ENCODE measurements at regions not wholly inside any gene's neighbourhood (a gene's known extent, or its start where the extent isn't known, plus 50 kb on each side); places are given as distances from the start of the nearest gene placed in this dataset.

DNA sequence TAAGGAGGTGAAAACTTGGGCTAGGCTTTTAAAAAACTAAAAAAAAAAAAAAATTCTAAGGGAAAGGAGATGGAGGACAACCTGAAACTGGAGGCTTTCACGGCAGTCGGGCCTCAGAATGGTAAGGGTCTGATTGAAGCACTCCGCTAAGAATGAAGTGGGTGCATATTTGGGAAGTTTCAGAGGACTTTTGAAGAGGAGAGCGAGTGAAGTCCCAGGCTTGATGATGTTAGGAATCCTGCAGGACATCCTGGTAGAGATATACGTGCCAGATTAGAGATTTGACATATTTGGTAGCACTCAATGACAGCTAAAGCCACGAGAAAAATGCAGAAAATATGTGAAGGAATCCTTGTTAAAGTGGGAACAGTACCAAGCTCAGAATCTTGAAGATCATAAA lies 186.2 kb downstream of the SNAPC1 start:
- DNase-seq (ENCODE audit: low spot score), result no peak

DNA sequence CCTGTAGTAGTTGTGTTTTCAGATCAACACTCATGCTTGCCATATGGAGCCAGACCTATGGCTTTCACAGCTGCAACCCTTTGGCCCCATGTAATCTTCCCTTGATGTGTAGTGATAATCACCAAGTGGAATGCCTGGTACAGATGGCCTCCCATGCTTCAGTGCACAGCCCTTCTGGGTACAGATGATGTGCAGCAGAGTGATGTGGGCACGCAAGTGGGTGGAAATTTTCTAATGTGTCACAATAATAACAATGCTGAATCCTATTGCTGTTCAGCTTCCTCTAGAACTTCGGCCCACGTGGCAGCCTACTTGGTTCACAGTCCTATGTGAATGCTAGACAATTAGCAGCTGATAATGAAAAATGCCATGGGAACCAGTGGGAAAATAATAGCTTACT lies 188.1 kb downstream of the SNAPC1 start:
- DNase-seq (ENCODE audit: low spot score), result no peak

DNA sequence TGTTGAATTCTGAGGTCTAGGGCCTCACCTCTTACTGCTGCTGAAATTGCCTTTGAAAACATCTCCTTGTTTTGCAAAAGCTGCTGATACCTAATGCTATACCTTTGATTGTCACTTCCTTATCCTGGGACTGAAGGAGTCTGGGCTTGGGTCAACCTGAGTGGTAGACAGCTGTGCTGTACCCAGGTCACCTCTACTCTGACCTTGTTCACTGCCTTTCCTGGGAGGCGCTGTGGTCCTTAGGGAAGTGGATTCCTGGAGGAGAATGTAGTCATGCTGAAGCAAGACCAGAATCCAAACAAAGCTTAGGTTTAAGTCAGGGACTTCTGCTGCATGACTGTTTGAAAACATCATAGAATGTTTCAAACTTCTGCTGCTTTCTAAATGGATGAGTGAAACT lies 191.4 kb downstream of the SNAPC1 start:
- DNase-seq (ENCODE audit: low spot score), result no peak

DNA sequence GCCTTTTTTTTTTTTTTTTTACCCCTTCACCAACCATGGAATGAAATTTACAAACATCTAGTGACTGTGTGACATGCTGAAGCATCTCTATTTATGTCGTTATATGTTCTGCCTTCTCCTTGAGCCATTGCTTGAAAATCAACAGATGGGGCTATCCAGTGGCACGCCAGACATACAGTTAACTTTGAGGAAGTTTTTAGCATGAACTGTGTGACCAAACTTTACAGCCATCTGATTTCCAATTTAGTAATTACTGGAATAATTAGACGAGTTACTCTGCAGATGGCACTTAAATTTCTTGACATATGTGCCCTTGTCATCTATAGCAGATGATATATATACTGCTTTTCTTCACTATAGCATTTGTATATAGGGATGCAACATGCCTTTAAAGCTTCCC lies 192.1 kb downstream of the SNAPC1 start:
- no peak for DNase-seq (ENCODE audit: low spot score)

DNA sequence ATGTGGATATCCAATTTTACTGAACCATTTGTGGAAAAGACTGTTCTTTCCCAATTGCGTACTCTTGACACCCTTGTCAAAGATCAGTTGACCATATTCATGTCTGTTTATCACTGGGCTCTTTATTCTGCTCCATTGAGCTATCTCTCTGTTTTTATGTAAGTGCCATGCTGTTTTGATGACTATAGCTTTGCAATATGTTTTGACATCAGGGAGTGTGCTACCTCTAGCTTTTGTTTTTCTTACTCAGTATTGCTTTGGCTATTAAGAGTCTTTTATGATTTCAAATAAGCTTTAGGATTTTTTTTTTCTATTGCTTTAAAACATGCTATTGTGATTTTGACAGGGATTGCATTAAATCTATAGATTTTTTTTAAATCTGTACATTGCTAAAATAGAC lies 194.3 kb downstream of the SNAPC1 start:
- DNase-seq (ENCODE audit: low spot score), result no peak

DNA sequence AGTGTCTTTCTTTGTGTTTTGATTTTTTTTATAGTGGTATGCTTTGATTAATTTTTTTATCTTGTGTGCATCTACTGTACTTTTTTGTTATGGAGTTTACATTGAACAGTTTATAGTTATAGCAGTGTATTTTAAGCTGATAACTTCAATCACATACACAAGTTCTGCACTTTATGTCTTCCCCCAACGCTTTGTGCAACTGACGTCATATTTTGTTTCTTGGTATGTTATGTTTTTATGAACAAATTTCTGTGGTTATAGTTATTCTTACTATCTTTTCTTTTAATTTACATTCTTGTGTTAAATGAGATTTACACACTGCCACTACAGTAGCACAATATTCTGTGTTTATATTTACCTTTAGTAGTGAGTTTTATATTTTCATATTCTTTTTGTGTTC lies 197.1 kb downstream of the SNAPC1 start:
- DNase-seq (ENCODE audit: low spot score), result no peak

DNA sequence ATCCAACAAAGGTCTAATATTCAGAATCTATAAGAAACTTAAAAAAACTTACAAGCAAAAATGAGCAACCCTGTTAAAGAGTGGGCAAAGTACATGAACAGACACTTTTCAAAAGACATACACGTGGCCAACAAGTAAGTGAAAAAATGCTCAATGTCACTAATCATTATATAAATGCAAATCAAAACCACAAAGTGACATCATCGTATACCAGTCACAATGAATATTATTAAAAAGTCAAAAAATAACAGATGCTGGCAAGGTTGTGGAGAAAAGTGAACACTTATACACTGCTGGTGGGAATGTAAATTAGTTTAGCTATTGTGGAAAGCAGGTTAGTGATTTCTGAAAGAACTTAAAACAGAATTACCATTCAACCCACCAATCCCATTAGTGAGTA lies 199.1 kb downstream of the SNAPC1 start:
- no peak for DNase-seq (ENCODE audit: low spot score)

DNA sequence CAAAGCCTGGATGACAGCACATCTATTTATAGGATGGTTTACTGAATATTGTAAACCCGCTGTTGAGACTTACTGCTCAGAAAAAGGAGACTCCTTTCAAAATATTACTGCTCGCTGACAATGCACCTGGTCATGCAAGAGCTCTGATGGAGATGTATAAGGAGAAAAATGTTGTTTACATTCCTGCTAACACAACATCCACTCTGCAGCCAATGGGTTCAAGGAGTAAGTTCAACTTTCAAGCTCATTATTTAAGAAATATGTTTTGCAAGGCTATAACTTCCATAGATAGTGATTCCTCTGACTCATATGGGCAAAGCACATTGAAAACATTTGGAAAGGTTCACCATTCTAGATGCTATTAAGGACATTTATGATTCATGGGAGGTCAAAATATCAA lies 201.7 kb downstream of the SNAPC1 start:
- no peak for DNase-seq (ENCODE audit: low spot score)

DNA sequence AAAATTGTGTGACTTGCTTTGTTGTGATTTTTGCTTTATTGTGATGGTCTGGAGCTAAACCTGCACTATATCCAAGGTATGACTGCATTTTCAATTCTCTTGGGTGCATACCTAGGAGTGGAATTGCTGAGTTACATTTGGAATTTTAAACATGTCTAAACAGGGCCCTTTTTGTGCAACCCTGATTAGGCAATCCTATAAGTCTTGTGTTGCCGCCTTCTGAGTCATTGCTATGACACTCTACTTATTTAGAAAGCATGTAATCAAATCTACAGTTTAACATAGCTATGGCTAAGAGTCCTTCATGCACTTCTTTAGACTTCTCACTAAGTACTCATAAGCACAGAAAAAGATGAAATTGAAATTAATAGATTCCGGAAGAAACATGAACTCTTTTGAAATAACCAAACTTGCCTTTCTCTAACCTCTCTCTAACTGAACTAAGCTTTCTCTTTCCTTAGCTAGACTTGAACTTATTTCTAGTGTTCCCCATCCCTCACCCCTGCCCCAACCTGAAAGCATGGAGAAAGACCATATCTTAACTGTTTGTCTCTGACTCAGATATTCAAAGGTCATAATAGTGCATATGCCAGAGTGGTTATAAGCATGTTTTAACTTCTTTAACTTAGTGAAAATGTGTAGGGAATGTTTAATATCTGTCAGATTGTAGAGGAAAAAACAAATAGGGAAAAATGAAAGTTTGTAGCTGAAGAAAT lies 203.0 kb downstream of the SNAPC1 start:
- DNase-seq (ENCODE audit: low spot score), result no peak

DNA sequence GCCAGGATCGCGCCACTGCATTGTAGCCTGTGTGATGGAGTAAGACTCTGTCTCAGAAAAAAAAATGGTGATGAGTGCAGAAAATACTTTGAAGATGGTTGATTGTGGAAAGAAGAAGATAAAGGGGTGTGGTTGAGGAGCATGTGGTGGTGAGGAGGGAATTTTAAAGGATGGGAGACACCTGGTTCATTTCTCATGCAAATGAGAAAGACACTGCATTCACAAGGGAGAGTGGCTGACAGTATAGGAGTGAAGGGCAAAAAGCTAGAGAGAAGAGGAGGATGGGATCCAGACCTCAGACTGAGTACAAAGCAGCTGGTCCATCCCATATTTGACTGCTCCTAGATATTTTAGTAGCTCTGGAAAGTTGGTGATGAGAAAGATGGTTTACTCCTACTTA lies 206.0 kb downstream of the SNAPC1 start:
- DNase-seq (ENCODE audit: low spot score), result no peak

DNA sequence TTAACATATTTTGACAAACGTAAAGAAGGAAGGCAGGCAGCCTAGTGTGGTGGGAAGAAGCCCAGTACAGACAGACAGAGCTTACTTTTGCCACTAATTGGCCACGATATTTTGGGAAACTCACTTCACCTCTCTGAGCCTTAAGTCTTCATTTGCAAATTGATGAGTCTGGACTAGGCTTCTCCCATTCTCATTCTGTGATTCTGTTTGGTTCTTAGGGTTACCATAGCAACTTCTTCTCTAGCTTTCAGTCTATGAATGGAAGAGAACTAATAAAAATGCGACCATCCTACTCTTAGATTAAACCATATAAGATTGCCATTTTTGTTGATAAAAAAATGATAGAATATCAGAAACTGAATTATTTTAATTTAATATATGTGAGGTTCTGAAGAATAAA lies 210.5 kb downstream of the SNAPC1 start:
- DNase-seq (ENCODE audit: low spot score), result no peak

DNA sequence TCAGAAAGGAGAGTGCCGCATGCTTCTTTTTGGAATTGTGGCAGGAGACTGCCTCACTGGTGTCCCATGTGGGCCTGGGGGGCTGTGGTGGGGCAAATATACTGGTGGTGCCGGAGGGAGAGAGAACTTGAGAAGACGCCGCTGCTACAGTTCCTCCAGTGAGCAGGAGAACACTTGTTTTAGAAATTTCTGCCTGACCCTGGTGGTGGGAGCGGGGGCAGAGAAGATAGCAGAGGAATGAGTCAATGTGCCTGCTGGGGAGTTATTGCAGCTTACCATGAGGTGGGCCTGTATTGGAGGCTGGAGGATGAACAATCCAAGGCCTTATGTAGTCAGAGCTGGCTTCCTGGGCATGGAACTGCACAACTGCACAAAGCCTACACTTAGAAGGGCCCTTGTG lies 211.8 kb downstream of the SNAPC1 start:
- no peak for DNase-seq (ENCODE audit: low spot score)

DNA sequence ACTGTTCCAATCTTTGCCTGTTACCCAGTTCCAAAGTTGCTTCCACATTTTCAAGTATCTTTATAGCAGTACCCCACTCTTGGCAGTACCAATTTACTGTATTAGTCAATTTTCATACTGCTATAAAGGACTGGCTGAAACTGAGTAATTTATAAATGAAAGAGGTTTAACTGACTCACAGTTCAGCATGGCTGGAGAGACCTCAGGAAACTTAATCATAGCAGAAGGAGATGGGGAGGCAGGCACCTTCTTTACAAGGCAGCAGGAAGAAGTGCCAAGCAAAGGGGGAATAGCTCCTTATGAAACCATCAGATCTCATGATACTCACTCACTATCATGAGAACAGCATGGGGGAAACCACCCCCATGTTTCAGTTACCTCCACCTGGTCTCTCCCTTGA lies 215.0 kb downstream of the SNAPC1 start:
- no peak for DNase-seq (ENCODE audit: low spot score)

DNA sequence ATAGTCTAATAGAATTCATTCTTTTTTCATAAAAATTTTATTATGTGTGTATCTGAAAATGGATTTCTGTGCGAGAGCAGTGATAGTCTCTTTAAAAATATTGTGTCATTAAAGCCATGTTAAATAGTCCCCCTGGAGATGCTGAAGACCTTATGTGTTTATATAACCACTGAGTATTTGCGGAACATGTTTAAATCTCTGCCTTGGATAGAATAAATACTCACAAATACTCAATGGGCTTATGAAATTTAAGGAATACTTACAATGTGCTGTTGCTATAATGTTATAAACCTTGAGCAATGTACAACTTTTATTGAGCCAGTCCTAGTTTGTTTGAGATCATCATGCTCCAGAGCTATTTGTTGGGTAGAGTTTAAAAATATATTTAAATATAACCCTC lies 226.0 kb downstream of the SNAPC1 start:
- no peak for DNase-seq (ENCODE audit: low spot score)

DNA sequence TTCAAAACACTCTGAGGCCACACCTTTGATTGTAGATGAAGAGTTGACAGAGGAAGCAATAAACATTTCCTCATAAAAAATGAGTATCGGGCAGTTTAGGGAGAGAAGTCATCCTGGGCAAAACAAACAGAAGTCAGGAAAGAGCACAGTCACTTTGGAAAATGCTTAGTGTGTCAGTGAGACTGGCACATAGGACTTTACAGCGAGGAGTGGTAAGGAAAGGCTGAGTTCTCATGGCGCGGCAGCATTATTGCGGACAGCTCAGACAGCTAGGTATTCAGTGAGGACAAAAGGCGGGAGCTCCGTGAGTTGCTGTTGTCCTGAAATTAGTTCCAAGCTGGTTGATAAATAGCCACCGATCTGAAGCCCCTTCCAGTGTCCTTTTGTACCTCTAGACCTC lies 229.9 kb downstream of the SNAPC1 start:
- no peak for DNase-seq (ENCODE audit: low spot score)

DNA sequence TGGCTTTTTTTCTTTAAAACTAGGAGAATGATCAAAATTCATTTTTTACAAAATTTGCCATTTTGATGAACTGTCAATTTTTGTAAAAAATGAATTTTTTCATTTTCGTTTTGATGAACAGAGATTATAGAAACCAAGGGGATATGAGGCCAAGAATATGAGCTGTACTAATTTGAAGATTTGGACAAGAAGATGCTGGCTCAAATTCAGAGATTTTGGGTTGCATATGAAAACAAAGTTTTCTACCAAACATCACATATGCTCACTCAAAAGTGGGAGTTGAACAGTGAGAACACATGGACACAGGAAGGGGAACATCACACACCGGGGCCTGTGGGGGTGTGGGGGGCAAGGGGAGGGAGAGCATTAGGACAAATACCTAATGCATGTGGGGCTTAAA lies 230.7 kb downstream of the SNAPC1 start:
- no peak for DNase-seq (ENCODE audit: low spot score)

DNA sequence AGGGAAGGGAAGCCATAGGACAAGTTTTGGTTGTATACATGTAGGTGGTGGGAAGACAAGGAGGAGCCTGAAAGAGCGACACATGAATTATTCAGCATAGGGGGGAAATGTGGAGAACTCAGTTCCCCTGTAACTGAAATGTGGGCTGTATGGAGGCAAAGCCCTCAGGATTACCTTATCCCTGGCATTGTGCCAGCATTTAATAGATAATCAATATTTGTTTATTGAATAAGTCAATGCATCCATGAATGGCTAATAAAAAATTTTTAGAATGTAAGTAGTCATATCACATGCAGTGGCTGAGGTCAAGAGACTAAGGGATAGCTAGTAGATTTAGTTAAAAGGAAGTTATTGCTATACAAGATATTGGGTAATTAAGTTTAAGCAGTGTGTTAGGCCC lies 232.4 kb downstream of the SNAPC1 start:
- DNase-seq (ENCODE audit: low spot score), result no peak

DNA sequence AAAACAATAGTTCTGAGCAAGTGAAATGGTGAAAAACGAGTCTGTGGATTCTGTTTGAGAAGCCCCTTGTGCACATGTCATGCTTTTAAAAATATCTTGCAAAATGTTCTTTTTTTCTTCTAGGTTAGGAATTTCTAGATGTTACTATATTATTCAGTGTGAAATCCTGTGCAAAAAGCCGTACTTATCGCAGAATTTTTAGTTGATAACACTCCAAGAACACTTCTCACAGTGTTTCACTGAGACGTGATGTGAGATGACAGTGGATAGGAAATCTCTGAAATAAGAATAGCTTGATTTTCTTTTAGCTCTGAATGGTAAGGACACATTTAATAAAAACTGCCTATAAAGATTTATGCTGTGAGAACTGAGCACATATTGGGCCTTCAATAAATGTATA lies 234.5 kb downstream of the SNAPC1 start:
- DNase-seq (ENCODE audit: low spot score), result no peak

DNA sequence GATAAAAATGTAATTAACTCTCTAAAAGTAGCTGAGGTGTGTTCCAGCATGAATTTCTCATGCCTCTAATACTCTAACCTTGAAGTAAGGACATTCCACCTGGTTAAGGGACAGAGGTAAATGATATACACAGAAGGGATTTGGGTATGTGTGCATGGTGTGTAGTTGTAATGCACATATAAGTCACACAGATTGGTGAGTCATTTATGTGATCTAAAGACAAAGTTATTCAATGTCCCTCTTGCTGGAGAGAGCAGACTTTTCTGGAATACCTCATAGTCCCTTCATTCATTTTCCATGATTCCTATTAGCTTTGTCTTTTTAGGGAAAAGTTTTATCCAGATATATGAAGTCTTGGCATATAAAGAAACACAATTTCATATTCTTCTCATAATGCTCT lies 234.9 kb downstream of the SNAPC1 start:
- DNase-seq (ENCODE audit: low spot score), result no peak

DNA sequence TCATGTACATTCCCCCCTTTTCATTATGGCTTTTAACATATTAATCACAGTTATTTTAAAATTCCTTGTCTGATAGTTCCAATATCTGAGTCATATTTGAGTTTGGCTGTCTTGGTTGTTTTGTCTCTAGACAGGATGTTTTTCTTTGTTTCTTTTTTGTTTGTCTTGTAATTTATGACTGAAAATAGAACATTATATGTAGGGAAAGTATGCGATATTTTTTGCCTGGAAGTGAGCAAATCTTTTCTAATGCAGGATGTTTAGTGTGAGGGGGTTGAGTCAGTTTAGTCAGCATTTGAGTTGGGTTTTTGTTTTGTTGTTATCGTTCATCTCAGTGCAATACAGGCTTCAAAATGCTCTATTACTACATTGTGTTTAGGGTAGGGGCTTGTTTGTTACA lies 239.7 kb downstream of the SNAPC1 start:
- no peak for DNase-seq (ENCODE audit: low spot score)

DNA sequence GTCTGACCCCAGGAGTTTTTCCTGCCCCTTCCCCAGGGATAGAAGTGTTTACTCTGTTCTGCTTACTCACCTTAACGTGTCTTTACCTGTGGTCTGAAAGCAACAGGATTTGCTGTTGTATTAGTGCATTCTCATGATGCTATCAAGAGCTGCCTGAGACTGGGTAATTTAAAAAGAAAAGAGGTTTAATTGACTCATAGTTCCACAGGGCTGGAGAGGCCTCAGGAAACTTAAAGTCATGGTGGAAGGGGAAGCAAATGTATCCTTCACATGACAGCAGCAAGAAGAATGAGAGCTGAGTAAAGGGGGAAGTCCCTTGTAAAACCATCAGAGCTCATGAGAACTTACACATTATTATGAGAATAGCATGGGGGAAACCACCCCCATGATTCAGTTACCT lies 240.4 kb downstream of the SNAPC1 start:
- no peak for DNase-seq (ENCODE audit: low spot score)

DNA sequence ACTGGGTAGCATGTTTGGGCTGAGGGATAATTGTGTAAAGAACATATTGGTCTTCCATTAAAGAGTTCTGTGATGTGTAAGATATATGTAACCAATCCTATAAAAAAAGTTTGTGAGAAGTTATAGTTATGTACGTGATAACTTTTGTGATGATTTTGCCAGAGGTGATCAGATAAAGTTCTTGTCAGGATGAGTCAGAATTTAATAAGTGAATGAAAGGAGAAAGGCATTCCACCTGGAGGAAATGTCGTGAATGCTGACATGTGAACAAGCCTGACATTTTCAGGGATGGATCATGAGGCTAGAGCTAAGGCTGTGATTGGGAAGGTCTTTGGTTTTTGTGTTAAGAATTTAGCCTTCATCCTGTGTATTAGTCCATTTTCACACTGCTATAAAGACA lies 241.5 kb downstream of the SNAPC1 start:
- DNase-seq (ENCODE audit: low spot score), result no peak

DNA sequence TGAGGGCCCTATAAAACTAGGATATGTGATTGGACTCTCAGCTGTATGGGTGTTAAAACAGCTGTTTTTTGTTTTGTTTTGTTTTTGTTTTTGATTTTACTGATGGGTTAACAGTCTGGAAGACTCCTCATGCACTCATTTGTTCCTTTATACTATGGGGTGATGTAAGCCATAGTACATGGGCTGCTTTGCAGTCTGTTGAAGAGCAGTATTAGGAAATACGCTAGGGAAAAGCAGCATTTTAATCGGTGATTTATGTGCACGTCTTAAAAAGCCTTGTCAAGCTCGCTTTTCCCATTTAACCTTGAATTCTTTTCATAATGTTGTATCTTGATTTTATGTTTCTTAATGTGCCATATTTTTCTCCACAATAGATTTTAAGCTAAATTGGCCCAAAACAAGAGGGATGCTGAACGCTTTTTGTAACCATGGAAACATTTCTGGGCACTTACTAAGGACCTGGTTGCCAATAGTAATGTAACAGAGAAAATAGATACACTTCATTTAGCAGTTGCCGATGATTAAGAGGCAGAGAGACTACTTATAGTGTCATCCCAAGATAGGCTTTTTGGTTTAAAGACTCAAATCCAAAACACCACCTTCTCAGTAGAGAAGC lies 244.0 kb downstream of the SNAPC1 start:
- DNase-seq (ENCODE audit: low spot score), result no peak

DNA sequence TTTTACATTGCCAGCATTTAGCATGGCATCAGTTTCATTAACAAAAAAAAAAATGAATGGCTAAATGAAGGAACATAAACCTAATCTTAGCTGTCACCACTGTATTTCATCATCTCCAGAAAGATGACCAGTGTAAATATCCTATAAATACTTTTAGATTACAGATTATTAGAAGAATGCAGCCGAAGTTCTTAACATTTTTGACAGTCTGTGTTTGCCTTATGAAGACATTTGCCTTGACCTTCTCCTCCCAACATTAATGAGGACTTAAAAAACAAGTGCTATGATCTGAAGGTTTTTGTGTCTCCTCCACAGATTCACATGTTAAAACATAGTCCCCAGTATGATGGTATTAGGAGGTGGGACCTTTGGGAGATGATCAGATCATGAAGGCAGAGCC lies 253.0 kb downstream of the SNAPC1 start:
- no peak for DNase-seq (ENCODE audit: low spot score)
